Upper lobe of right lung (tissue), 1 donor: ENCODE measurements at regions not wholly inside any gene's neighbourhood (a gene's known extent, or its start where the extent isn't known, plus 50 kb on each side); places are given as distances from the start of the nearest gene placed in this dataset.

Experiments used
- ATAC-seq: fragments of 200-7000 bp; cut with Tn5 transposase; one replicate; pipeline ENCODE4 v1.9.1; 2020; ENCODE audit warnings: mild to moderate bottlenecking, moderate library complexity
- DNase-seq: peaks from one replicate; pipeline ENCODE4 v3.0.0-alpha.2; 2020
- H3K27ac ChIP-seq: fragments of 200-600 bp; one replicate; pipeline ENCODE4 v1.8.0; 2022
- H3K27me3 ChIP-seq: fragments of 200-600 bp; one replicate; pipeline ENCODE4 v1.8.0; 2022; ENCODE audit warnings: mild to moderate bottlenecking
- H3K36me3 ChIP-seq: fragments of 200-600 bp; one replicate; pipeline ENCODE4 v1.8.0; 2022
- H3K4me1 ChIP-seq: fragments of 200-600 bp; one replicate; pipeline ENCODE4 v1.8.0; 2022
- H3K4me3 ChIP-seq: fragments of 200-600 bp; one replicate; pipeline ENCODE4 v1.8.0; 2022; ENCODE audit warnings: mild to moderate bottlenecking
- H3K9me3 ChIP-seq: fragments of 200-600 bp; one replicate; pipeline ENCODE4 v1.8.0; 2022
- intact Hi-C: fragments of 100-400 bp; cut with DNase I; formaldehyde crosslinking; loops from one replicate; pipeline ENCODE4 v1.11.0; 2022
- TF ChIP-seq, protein P1 (sequence below): fragments of 200-600 bp; IDR thresholded peaks from one replicate; pipeline ENCODE4 v1.8.0; 2022; ENCODE audit warnings: antibody characterized with exemption
- donor health status: DM: no; HTN: yes; CAD: no; lungs with severe emphysema.

- Histone ChIP-seq H3K4me3 (no peak overlapping the region), H3K9me3 (no peaks in the 10 kb centered on the region), H3K4me1 (no peaks in the 10 kb centered on the region), H3K27me3 (no peaks in the 10 kb centered on the region), H3K27ac (no peak overlapping the region), H3K36me3 (no peaks in the 10 kb centered on the region)
- ATAC-seq, result no peak
- no peak for DNase-seq
- TF ChIP-seq, protein P1, sequence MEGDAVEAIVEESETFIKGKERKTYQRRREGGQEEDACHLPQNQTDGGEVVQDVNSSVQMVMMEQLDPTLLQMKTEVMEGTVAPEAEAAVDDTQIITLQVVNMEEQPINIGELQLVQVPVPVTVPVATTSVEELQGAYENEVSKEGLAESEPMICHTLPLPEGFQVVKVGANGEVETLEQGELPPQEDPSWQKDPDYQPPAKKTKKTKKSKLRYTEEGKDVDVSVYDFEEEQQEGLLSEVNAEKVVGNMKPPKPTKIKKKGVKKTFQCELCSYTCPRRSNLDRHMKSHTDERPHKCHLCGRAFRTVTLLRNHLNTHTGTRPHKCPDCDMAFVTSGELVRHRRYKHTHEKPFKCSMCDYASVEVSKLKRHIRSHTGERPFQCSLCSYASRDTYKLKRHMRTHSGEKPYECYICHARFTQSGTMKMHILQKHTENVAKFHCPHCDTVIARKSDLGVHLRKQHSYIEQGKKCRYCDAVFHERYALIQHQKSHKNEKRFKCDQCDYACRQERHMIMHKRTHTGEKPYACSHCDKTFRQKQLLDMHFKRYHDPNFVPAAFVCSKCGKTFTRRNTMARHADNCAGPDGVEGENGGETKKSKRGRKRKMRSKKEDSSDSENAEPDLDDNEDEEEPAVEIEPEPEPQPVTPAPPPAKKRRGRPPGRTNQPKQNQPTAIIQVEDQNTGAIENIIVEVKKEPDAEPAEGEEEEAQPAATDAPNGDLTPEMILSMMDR, result no peak
- intact Hi-C loops, result no loop called here
Measured at GRCh38 chr4:167934216-167934615, 158.1 kb upstream of the ANXA10 start.

GRCh38 chr4:167939863-167940616 is 152.3 kb upstream of the ANXA10 start:
- H3K9me3 ChIP-seq, result no peaks in the 10 kb centered on the region
- ATAC-seq (no peak), DNase-seq (no peak)
- H3K27ac ChIP-seq, result no peak overlapping the region
- intact Hi-C loops, result no loop called here
- TF ChIP-seq, protein P1, result no peak
- H3K36me3 ChIP-seq, result no peaks in the 10 kb centered on the region
- no peaks in the 10 kb centered on the region for H3K27me3 ChIP-seq
- no peak overlapping the region for H3K4me3 ChIP-seq
- no peaks in the 10 kb centered on the region for H3K4me1 ChIP-seq

GRCh38 chr4:167943872-167944505 is 148.3 kb upstream of the ANXA10 start:
- Histone ChIP-seq H3K4me3 (no peak overlapping the region), H3K4me1 (no peaks in the 10 kb centered on the region), H3K9me3 (no peaks in the 10 kb centered on the region), H3K27ac (no peak overlapping the region), H3K27me3 (no peaks in the 10 kb centered on the region), H3K36me3 (no peaks in the 10 kb centered on the region)
- intact Hi-C loops, result no loop called here
- TF ChIP-seq, protein P1, result no peak
- ATAC-seq (no peak), DNase-seq (no peak)

DNA sequence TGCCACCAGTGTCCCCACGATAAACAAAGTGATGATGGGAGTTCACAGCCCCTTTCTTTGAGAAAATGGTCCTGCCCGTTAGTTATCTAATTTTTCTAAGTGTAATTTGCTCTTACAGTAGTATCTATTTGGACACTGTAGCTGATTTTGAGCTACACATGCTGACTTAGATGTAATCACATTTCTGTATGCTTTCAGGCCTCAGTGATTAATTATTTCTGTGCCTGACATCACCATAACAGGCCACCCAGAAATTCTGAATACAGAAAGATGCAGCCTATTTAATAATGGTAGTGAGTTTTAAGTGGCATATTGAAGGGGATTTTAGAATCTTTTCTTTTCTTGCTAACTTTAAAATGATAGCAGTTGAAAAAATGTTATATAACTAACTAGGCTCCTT is 147.6 kb upstream of the ANXA10 start:
- no peak overlapping the region for H3K4me3 ChIP-seq
- no peak overlapping the region for H3K27ac ChIP-seq
- DNase-seq (no peak), ATAC-seq (no peak)
- no peaks in the 10 kb centered on the region for H3K9me3 ChIP-seq
- no peaks in the 10 kb centered on the region for H3K36me3 ChIP-seq
- intact Hi-C loops, result no loop called here
- H3K27me3 ChIP-seq, result no peaks in the 10 kb centered on the region
- no peaks in the 10 kb centered on the region for H3K4me1 ChIP-seq
- TF ChIP-seq, protein P1, result no peak

DNA sequence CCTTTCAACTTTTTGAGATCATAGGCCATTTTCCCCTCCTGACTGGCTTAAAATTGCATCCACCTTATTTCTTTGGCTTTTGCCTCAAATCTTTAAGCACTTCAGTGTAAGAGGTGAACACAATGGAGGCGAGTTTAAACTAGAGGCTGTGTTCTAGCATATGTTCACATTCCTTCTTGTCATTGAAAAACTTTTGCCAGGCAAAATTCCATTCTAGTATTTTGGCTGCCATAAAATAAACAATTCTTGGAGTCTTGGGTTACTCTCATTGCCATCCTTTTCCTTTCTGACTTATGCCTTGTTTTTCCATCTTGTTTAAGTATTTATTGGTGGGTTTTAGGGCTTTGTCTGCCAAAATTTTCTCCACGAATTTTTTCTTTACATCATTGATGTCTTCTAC is 137.3 kb upstream of the ANXA10 start:
- Histone ChIP-seq H3K36me3 (no peaks in the 10 kb centered on the region), H3K4me3 (no peak overlapping the region), H3K27ac (no peak overlapping the region), H3K9me3 (peaks cover 3% of the 10 kb centered on the region), H3K4me1 (no peaks in the 10 kb centered on the region), H3K27me3 (no peaks in the 10 kb centered on the region)
- TF ChIP-seq, protein P1, result no peak
- DNase-seq, result no peak
- intact Hi-C loops, result no loop called here
- ATAC-seq, result no peak
